Kidney capillary endothelial cell (primary cell): ENCODE measurements at regions not wholly inside any gene's neighbourhood (a gene's known extent, or its start where the extent isn't known, plus 50 kb on each side); places are given as distances from the start of the nearest gene placed in this dataset.
"Not testable (repeated sequence)": the region's sequence is repeated elsewhere in the genome, so short reads cannot be mapped to it uniquely, and the experiment has no call there.

Source experiments
- DNase-seq: peaks from one replicate; pipeline ENCODE4 v3.0.0-alpha.2; 2018; ENCODE audit warnings: low spot score

DNA sequence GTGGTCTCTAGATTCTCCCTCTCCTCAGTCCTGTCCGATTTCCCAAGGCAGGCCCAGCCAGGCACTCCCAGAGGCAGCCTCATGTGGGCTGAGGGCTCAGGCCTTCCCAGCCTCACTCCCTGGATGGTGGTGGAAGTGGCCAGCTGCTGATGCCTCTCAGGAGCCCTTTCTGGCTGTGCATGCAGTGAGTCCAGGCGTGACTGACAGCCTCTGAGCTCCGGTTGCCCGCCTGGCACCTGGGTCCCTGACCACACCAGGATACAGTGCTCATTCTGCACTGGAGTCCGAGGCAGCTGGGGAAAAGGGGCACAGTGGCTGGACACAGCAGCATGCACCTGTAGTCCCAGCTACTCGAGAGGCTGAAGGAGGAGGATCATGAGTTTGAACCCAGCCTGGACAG lies 132.6 kb downstream of the CUL2 start:
- DNase-seq = no peak

DNA sequence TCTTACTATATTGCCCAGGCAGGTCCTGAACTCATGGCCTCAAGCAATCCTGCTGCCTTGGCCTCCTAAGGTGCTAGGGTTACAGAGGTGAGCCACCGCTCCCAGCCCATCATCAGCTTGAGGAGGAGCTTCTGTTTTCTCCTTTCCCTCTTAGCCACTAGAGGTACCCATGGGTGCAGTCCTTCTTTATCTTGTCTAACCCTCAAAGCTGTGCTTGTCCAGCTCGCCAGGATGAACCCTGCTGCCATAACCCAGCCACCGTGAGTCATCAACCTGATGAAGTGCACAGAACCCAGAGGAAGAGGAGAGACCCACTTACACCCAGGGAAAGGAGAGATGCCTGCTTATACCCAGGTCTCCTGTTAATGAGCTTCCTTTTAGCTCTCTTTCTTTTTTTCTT lies 133.4 kb downstream of the CUL2 start:
- no peak for DNase-seq

GRCh38 chr10:34955391-34955790 lies 134.8 kb downstream of the CUL2 start:
- DNase-seq = no peak

GRCh38 chr10:34954142-34954541 lies 136.0 kb downstream of the CUL2 start:
- no peak for DNase-seq

GRCh38 chr10:34951263-34951887 lies 136.3 kb upstream of the PARD3 start:
- not testable (repeated sequence) for DNase-seq

DNA sequence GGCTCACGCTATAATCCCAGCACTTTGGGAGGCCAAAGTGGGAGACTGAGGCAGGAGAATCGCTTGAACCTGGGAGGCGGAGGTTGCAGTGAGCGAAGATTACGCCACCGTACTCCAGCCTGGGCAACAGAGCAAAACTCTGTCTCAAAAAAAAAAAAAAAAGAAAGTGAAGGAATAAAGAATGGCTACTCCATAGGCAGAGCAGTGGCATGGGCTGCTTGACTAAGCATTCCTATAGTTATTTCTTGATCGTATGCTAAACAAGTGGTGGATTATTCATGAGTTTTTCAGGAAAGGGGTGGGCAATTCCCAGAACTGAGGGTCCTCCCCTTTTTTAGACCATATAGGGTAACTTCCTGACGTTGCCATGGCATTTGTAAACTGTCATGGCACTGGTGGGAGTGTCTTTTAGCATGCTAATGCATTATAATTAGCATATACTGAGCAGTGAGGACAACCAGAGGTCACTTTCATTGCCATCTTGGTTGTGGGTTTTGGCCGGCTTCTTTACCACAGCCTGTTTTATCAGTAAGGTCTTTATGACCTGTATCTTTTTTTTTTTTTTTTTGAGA lies 130.9 kb upstream of the PARD3 start:
- not testable (repeated sequence) for DNase-seq

DNA sequence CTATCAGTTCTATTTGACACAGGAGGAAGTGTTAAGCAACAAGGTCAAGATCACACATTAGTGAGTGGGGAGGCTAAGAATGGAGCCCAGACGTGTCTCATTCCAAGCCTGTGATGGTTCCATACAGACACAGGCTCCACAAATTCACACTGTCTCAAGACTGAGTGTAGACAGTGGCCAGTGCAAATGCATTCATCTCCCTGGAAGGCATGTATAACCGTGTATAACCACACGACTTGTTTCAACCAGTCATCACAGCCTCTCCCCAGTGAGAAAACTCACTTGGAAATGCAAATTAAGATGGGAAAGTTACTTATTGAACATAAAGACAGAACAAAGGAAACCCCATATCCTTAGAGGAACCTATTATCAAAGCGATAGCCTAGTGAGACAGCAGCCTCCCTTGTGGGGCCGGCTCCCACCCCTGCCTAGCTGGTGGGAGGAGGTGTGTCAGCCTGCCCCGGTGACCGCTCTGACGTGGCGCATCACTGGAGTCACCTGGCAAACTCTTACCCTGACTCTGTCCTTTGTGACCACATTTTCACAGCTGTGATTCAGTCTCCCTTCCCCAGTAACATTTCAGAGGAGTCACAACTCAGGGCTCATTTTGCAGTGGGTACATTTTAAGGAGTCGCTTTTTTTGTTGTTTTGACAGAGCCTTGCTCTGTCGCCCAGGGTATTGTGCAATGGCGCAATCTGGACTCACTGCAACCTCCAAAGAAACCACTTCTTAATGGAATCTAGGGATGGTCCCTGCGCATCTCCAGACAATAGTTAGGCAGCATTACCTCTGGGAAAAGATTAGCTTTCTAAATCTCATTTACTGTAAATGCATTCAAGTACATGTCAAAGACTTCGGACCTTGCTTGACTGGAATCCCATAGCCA lies 126.6 kb upstream of the PARD3 start:
- no peak for DNase-seq

DNA sequence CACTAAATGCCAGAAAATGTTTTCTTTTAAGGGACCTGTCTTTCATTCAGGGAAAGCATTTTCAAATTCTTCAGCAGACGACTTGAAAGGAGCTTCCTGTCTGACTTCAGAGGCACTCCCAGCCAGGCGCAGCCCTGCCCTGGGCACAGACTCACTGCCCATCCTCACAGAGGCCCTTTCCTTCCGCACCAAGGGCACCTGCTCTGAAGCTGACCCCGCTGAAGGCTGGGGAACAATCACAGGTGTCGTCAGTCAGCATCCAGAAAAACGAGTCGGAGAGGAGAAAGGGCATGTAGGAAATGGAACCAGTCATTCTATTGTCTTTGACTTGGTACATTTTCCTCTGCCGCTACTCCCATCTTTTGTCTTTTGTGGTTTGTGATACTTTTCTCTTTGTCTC lies 125.3 kb upstream of the PARD3 start:
- DNase-seq = no peak

DNA sequence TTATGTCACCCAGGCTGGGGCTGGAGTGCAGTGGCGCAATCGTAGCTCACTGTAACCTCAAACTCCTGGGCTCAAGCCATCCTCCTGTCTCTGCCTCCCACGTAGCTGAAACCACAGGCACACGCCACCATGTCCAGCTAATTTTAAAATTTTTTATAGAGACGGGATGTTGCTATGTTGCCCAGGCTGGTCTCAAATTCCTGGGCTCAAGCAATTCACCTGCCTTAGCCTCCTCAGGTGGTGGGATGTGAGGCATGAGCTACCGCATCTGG lies 123.2 kb upstream of the PARD3 start:
- no peak for DNase-seq

DNA sequence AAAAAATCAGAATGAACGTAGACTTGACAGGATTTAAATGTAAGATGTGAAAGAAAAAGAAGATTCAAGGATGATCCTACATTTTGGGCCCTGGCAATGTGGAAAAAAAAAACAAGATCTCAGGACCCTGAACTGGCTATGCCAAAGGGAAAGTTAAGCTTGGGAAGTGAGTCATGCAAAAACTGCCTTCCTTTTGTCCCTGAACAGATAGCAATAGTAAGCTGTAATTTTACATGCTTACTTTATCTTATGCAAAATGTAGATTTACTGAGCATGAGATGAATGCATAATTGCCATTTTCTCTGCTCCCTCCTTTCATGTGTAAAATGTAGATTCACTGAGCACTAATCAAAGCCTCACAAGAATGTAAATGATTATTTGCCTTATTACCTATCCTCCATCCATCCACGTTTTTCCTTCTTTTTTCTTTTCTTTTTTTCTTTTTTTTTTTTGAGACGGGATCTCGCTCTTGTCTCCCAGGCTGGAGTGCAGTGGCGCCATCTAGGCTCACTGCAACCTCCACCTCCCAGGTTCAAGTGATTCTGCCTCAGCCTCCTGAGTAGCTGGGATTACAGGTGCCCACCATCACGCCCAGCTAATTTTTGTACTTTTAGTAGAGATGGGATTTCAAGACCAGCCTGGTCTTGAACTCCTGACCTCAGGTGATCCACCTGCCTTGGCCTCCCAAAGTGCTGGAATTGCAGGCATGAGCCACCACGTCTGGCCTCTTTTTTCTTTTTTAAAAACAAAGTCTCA lies 122.7 kb upstream of the PARD3 start:
- peak; percentile 8 for DNase-seq

- DNase-seq = no peak
These were observed 121.0 kb upstream of the PARD3 start for GRCh38 chr10:34936061-34936460.

- no peak for DNase-seq
These were observed 118.6 kb upstream of the PARD3 start for GRCh38 chr10:34933676-34934075.

DNA sequence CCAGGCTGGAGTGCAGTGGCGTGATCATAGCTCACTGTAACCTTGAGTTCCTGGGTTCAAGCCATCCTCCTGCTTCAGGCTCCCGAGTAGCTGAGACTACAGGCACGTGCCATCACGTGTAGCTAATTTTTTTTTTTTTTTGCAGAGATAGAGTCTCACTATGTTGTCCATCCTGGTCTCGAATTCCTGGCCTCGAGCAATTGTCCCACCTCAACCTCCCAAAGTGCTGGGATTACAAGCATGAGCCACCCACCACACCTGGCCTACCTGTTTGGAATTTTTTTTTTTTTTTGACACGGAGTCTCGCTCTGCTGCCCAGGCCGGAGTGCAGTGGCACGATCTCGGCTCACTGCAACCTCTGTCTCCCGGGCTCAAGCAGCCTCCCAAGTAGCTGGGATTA lies 117.1 kb upstream of the PARD3 start:
- DNase-seq = no peak

DNA sequence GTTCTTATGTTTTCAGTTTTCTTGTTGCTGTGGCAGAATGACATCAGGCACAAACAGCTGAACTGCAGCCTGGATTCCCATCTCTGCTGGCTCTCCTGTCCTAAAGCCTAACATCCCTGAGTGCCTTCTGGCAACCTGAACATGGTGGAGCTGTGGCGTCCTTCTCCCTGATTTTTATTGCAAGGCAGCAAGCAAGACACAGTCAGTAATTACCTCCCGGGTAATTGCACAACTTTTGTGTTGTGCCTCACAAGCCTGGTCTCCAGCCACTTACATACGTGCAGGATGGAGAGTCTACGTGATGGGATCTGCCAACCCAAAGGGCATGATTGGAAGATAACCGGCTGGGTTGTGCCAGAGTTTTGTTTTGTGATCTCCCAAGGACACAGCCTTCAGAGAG lies 116.1 kb upstream of the PARD3 start:
- DNase-seq = no peak

GRCh38 chr10:34922138-34922537 lies 107.0 kb upstream of the PARD3 start:
- DNase-seq = no peak

DNA sequence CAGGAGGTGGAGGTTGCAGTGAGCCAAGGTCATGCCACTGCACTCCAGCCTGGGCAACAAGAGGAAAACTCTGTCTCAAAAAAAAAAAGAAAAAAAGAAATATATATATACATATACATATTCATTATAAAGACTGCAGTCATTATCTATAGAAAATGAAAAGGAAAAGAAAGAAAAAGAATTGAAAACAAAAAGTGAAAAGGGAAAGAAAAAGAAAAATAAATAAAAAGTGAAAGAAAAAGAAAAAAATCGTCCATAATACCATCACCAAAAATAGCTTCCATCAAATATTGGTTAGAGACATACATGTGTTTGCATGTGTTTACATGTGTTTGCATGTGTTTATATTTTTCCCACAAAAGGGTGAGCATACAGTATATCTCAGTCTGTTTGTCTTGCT lies 105.5 kb upstream of the PARD3 start:
- DNase-seq = no peak

DNA sequence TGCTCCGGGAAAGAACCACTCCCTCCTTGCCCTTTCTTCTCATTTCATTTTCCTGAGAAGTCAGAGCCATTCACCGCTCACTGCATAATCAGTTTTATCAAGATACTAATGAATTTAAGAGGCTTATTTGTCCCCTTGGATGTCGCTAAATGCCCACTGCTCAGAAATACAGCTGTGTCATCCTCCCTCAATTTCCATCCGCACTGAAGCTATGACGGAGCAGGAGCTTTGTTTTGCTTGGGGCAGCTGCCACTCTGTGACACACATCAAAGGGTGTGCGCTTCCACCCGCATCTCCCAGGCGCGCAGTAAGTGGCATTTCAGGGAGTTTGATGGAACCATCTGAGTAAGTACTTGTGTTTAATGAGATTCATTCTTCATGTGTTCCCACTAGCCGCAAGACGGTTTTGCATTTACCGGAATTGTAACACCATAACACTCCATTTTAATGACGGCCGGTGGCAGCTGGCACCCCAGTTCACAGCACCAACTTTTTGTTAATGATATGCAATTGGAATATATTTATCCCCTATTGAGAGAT lies 103.8 kb upstream of the PARD3 start:
- no peak for DNase-seq

DNA sequence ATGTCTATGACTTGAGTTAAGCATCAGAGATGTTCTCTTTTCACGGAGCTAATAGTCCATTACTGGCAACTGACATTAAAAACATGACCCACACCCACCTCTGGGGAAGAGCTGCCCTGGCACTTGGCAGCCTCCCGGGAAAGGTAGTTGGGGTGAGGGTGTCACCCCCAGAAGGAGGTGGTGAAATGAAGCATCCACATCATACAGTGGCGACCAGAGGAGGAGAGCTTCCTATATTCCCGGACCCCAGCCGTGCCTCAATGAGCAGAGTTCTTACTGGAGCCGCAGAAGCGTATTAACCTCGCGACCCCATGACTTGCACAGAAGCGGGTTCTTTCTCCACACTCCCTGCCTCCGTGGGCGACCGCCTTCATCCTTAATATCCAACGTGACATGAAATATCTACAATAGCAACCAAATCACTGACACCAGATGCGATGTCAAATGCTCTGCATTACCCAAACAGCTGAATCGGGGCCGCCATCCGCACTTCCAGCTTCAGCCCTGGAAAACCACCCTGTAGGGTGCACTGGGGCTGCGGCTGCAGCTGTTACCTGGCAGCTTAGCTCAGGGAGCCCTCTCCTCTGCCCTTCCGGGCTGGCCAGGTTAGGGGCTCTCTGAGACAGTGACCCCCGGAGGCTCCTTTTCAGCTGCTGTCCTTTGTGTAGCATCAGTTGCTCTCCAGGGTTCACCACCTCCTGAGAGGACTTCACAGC lies 103.1 kb upstream of the PARD3 start:
- DNase-seq = no peak

GRCh38 chr10:34916314-34916713 lies 101.2 kb upstream of the PARD3 start:
- DNase-seq = no peak

GRCh38 chr10:34912771-34913170 lies 97.7 kb upstream of the PARD3 start:
- no peak for DNase-seq

DNA sequence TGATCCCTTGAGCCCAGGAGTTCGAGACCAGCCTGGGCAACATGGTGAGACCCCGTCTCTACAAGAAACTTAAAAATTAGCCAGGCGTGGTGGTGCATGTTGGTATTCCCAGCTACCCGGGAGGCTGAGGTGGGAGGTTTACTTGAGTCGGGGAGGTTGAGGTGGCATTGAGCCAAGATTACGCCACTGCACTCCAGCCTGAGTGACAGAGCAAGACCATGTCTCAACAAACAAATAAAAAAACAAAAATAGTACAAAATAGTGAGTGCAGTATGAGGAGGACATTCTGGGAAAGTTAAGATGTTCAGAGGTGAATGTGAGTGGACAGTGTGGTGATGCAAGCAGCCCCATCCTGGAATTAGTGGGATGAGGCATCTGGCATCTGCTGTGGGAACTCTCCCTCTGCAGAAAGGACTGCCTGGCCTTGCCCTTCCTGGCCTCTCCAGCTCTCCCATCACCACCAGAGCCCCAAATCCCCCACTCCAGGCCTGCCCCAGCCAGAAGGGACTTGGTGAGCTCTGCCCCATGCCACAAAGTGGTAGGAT lies 96.6 kb upstream of the PARD3 start:
- no peak for DNase-seq

- DNase-seq = no peak
These were observed 93.4 kb upstream of the PARD3 start for GRCh38 chr10:34908481-34908880.
